Upper lobe of right lung (tissue), 1 donor: ENCODE measurements at regions not wholly inside any gene's neighbourhood (a gene's known extent, or its start where the extent isn't known, plus 50 kb on each side); places are given as distances from the start of the nearest gene placed in this dataset.

Experiments used
- ATAC-seq: fragments of 200-7000 bp; cut with Tn5 transposase; one replicate; pipeline ENCODE4 v1.9.1; 2020; ENCODE audit warnings: mild to moderate bottlenecking, moderate library complexity
- DNase-seq: peaks from one replicate; pipeline ENCODE4 v3.0.0-alpha.2; 2020
- H3K27ac ChIP-seq: fragments of 200-600 bp; one replicate; pipeline ENCODE4 v1.8.0; 2022
- H3K27me3 ChIP-seq: fragments of 200-600 bp; one replicate; pipeline ENCODE4 v1.8.0; 2022; ENCODE audit warnings: mild to moderate bottlenecking
- H3K36me3 ChIP-seq: fragments of 200-600 bp; one replicate; pipeline ENCODE4 v1.8.0; 2022
- H3K4me1 ChIP-seq: fragments of 200-600 bp; one replicate; pipeline ENCODE4 v1.8.0; 2022
- H3K4me3 ChIP-seq: fragments of 200-600 bp; one replicate; pipeline ENCODE4 v1.8.0; 2022; ENCODE audit warnings: mild to moderate bottlenecking
- H3K9me3 ChIP-seq: fragments of 200-600 bp; one replicate; pipeline ENCODE4 v1.8.0; 2022
- intact Hi-C: fragments of 100-400 bp; cut with DNase I; formaldehyde crosslinking; loops from one replicate; pipeline ENCODE4 v1.11.0; 2022
- TF ChIP-seq, protein P1 (sequence below): fragments of 200-600 bp; IDR thresholded peaks from one replicate; pipeline ENCODE4 v1.8.0; 2022; ENCODE audit warnings: antibody characterized with exemption
- donor health status: DM: no; HTN: yes; CAD: no; lungs with severe emphysema.

DNA sequence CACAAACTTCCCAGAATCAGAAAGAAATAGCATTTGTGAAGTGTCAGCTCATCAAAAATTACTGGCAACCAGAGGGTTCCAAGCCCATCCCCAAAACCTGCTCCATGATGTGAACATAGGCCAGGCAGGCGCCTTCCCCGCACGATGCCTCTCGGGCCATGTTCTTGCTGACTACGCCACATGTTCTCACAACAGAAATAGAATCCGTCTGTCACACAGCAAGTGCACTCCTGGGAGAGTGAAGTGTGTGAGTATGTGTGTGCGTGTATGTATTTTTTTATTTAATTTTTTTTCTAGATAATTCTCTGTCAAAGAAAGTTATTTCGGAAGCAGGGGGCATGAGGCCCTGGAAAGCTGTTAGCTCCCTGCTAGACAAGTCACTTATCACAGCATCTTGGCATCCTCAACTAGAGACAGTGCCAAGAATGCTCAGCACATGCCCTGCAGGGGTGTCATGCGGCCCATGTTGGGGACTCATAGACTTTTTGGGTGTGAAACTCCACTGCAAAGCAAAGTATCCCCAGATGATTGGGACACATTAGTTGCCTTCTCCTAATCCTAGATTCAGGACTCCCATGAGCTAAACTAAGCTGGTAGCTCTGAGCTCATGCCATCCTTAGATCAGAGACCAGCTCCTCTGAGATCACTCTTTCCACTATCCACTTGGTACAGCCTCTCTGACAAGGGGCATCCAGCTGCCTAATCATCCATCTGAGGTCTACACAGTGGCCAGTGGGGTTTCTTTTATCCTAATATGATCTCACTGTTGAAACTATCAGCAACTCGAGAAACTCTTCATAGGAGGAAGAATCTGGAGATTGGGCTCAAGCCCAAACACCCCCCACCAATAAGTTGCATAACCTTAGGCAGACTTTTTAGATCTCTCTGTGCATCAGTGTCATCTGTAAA lies 53.2 kb upstream of the CYRIA start:
- TF ChIP-seq, protein P1, sequence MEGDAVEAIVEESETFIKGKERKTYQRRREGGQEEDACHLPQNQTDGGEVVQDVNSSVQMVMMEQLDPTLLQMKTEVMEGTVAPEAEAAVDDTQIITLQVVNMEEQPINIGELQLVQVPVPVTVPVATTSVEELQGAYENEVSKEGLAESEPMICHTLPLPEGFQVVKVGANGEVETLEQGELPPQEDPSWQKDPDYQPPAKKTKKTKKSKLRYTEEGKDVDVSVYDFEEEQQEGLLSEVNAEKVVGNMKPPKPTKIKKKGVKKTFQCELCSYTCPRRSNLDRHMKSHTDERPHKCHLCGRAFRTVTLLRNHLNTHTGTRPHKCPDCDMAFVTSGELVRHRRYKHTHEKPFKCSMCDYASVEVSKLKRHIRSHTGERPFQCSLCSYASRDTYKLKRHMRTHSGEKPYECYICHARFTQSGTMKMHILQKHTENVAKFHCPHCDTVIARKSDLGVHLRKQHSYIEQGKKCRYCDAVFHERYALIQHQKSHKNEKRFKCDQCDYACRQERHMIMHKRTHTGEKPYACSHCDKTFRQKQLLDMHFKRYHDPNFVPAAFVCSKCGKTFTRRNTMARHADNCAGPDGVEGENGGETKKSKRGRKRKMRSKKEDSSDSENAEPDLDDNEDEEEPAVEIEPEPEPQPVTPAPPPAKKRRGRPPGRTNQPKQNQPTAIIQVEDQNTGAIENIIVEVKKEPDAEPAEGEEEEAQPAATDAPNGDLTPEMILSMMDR: no peak
- H3K36me3 ChIP-seq: no peaks in the 10 kb centered on the region
- H3K27me3 ChIP-seq: no peaks in the 10 kb centered on the region
- no peak overlapping the region for H3K27ac ChIP-seq
- DNase-seq (no peak), ATAC-seq (no peak)
- peaks cover 3% of the 10 kb centered on the region for H3K4me1 ChIP-seq
- H3K9me3 ChIP-seq: no peaks in the 10 kb centered on the region
- H3K4me3 ChIP-seq: no peak overlapping the region
- intact Hi-C loops: no loop called here

DNA sequence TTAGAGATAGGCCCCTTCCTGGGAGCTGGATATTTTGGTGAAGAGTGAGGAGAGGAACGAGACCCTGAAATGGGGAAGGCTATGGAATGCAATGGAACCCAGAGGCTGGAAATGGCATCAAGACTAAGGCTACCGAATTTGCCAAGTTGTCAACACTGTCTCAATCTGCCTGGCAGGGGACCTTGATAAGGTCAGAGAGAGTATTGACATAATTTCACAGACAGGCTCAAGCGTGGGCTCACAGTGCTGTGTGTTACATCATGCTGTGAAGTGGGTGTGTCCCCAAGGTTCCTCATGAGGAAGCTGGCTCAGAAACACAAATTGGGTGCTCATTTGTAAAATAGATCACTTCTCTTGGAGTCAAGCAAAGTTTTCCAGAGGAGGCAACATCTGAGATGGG lies 51.8 kb upstream of the CYRIA start:
- no peaks in the 10 kb centered on the region for H3K27me3 ChIP-seq
- TF ChIP-seq, protein P1: no peak
- intact Hi-C loops: no loop called here
- peak; percentile 85 for ATAC-seq
- peak; percentile 64 for DNase-seq
- H3K4me1 ChIP-seq: peaks cover 3% of the 10 kb centered on the region
- H3K36me3 ChIP-seq: no peaks in the 10 kb centered on the region
- no peak overlapping the region for H3K4me3 ChIP-seq
- H3K27ac ChIP-seq: no peak overlapping the region
- H3K9me3 ChIP-seq: no peaks in the 10 kb centered on the region

DNA sequence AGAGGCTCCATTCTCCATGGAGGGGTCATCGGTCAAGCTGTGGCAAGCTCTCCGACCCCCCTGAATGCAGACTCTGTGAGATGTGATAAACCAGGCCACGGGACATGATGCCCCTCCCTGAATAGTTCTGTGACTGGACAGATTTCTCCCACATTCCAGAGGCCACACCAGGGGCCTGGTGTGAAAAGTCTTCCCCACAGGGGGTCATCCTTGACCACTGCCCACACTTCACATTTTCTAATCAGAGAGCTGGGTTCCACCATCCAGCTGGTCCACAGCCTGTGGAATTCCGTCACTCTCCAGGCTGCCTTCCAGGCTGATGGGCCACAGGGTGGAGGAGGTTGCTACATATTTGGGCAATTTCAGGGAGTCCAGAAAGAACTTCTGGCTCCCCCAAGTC lies 51.3 kb upstream of the CYRIA start:
- Histone ChIP-seq H3K4me1 (peaks cover 3% of the 10 kb centered on the region), H3K9me3 (no peaks in the 10 kb centered on the region), H3K36me3 (no peaks in the 10 kb centered on the region), H3K27me3 (no peaks in the 10 kb centered on the region), H3K4me3 (no peak overlapping the region), H3K27ac (no peak overlapping the region)
- intact Hi-C loops: no loop called here
- DNase-seq: no peak
- ATAC-seq: no peak
- TF ChIP-seq, protein P1: no peak

DNA sequence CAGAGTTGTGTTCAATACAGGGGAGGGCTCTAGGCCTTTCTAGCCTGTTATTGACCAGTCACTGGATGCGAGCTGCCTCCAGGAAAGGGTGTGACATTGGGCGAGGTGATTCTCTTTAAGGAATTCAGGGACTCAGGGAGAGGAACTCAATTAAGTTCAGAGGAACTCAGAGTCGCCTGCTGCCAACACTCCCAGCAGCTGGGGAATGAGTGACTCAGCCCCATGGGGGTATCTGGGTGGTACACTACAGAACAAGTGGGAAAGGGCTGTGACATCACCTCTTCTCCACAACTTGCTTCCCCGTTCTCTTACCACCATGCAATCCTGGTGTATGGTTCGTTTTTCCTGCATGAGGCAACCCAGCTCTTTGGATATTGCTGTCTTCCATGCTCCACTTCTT lies 50.4 kb upstream of the CYRIA start:
- no peaks in the 10 kb centered on the region for H3K9me3 ChIP-seq
- no peaks in the 10 kb centered on the region for H3K36me3 ChIP-seq
- peak; percentile 62 for ATAC-seq
- no peak overlapping the region for H3K27ac ChIP-seq
- TF ChIP-seq, protein P1: no peak
- intact Hi-C loops: no loop called here
- no peaks in the 10 kb centered on the region for H3K27me3 ChIP-seq
- H3K4me1 ChIP-seq: peaks cover 3% of the 10 kb centered on the region
- H3K4me3 ChIP-seq: no peak overlapping the region
- DNase-seq: no peak
